MM.1S (cell line): ENCODE measurements at regions not wholly inside any gene's neighbourhood (a gene's known extent, or its start where the extent isn't known, plus 50 kb on each side); places are given as distances from the start of the nearest gene placed in this dataset.

ENCODE experiments used
- EZH2 ChIP-seq: fragments of 300-600 bp; sonication (generic); optimal IDR thresholded peaks from 2 replicates; pipeline ENCODE3; 2017; ENCODE audit warnings: low read depth, mild to moderate bottlenecking, antibody characterized with exemption, low read length, mixed read lengths
- EZH2phosphoT487 ChIP-seq: fragments of 300-600 bp; sonication (generic); IDR thresholded peaks from 2 replicates; pipeline ENCODE4 v1.6.1; 2018; ENCODE audit warnings: antibody characterized with exemption, low read length
- TF ChIP-seq, protein P1 (sequence below): fragments of 300-600 bp; sonication (generic); IDR thresholded peaks from 2 replicates; pipeline ENCODE4 v1.5.1; 2016; ENCODE audit warnings: antibody characterized with exemption, low read length, mixed read lengths

DNA sequence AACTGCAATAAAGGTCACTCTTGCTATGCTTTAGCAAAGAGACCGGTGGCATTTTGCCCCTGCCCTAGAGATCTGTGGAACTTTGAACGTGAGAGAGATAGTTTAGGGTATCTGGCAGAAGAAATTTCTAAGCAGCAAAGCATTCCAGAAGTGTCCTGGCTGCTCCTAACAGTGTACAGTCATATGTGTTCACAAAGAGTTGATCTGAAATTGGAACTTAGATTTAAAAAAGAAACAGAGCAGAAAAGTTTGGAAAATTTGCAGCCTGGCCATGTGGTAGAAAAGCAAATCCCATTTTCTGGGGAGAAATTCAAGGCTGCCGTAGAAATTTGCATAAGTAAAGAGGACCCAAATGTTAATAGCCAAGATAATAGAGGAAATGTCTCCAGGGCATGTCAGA is 169.2 kb downstream of the FGF1 start:
- TF ChIP-seq, protein P1, sequence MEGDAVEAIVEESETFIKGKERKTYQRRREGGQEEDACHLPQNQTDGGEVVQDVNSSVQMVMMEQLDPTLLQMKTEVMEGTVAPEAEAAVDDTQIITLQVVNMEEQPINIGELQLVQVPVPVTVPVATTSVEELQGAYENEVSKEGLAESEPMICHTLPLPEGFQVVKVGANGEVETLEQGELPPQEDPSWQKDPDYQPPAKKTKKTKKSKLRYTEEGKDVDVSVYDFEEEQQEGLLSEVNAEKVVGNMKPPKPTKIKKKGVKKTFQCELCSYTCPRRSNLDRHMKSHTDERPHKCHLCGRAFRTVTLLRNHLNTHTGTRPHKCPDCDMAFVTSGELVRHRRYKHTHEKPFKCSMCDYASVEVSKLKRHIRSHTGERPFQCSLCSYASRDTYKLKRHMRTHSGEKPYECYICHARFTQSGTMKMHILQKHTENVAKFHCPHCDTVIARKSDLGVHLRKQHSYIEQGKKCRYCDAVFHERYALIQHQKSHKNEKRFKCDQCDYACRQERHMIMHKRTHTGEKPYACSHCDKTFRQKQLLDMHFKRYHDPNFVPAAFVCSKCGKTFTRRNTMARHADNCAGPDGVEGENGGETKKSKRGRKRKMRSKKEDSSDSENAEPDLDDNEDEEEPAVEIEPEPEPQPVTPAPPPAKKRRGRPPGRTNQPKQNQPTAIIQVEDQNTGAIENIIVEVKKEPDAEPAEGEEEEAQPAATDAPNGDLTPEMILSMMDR: no peak
- TF ChIP-seq EZH2 (no peak), EZH2phosphoT487 (no peak)
